H9 (cell line): ENCODE measurements at regions not wholly inside any gene's neighbourhood (a gene's known extent, or its start where the extent isn't known, plus 50 kb on each side); places are given as distances from the start of the nearest gene placed in this dataset.

Experiments used
- DNase-seq: peaks from one replicate; pipeline ENCODE4 v3.0.0-alpha.2; 2017
- H2AFZ ChIP-seq: one replicate; pipeline ENCODE4 v1.6.1; 2013; ENCODE audit warnings: mild to moderate bottlenecking, low read length, control low read depth, moderate library complexity
- H2AK5ac ChIP-seq: 2 replicates; pipeline ENCODE4 v1.6.1; 2013; ENCODE audit warnings: low read length, control low read depth, mixed read lengths; ENCODE audit not compliant: insufficient read length
- H2BK120ac ChIP-seq: one replicate; pipeline ENCODE4 v1.6.1; 2013; ENCODE audit warnings: low read depth, mild to moderate bottlenecking, low read length, control low read depth, inconsistent platforms; ENCODE audit not compliant: poor library complexity, severe bottlenecking
- H2BK12ac ChIP-seq: 2 replicates; pipeline ENCODE4 v1.6.1; 2013; ENCODE audit warnings: low read length, control low read depth, mixed read lengths, low read depth; ENCODE audit not compliant: insufficient read length
- H2BK15ac ChIP-seq: 2 replicates; pipeline ENCODE4 v1.6.1; 2013; ENCODE audit warnings: low read depth, low read length, control low read depth
- H2BK20ac ChIP-seq: one replicate; pipeline ENCODE4 v1.6.1; 2013; ENCODE audit warnings: low read depth, mild to moderate bottlenecking, low read length, control low read depth, inconsistent platforms; ENCODE audit not compliant: poor library complexity, severe bottlenecking
- H2BK5ac ChIP-seq: 2 replicates; pipeline ENCODE4 v1.6.1; 2013; ENCODE audit warnings: low read length, control low read depth, mixed read lengths; ENCODE audit not compliant: insufficient read length
- H3K14ac ChIP-seq: 2 replicates; pipeline ENCODE4 v1.6.1; 2013; ENCODE audit warnings: low read length, control low read depth; ENCODE audit not compliant: insufficient read depth
- H3K18ac ChIP-seq: 2 replicates; pipeline ENCODE4 v1.6.1; 2013; ENCODE audit warnings: low read depth, mild to moderate bottlenecking, mixed read lengths, low read length, control low read depth; ENCODE audit not compliant: insufficient read length
- H3K23ac ChIP-seq: 2 replicates; pipeline ENCODE4 v1.6.1; 2013; ENCODE audit warnings: low read length, control low read depth, mixed read lengths, low read depth; ENCODE audit not compliant: insufficient read length
- H3K23me2 ChIP-seq: 2 replicates; pipeline ENCODE4 v1.6.1; 2013; ENCODE audit warnings: low read depth, mild to moderate bottlenecking, mixed read lengths, low read length, control low read depth; ENCODE audit not compliant: insufficient read length, poor library complexity, severe bottlenecking
- H3K27ac ChIP-seq: 2 replicates; pipeline ENCODE4 v1.5.1; 2013; ENCODE audit warnings: low read length, control low read depth, mixed read lengths, low read depth; ENCODE audit not compliant: insufficient read length
- H3K27me3 ChIP-seq: 2 replicates; pipeline ENCODE4 v1.6.1; 2013; ENCODE audit warnings: low read length, control low read depth, inconsistent platforms; ENCODE audit not compliant: insufficient read depth
- H3K4ac ChIP-seq: 2 replicates; pipeline ENCODE4 v1.6.1; 2013; ENCODE audit warnings: low read depth, mild to moderate bottlenecking, control low read depth, inconsistent platforms, low read length, moderate library complexity
- H3K4me1 ChIP-seq: 2 replicates; pipeline ENCODE4 v1.6.1; 2013; ENCODE audit warnings: low read length, control low read depth, inconsistent platforms; ENCODE audit not compliant: insufficient read depth
- H3K4me2 ChIP-seq: 2 replicates; pipeline ENCODE4 v1.6.1; 2013; ENCODE audit warnings: low read length, control low read depth, mixed read lengths; ENCODE audit not compliant: insufficient read length, insufficient read depth
- H3K56ac ChIP-seq: 2 replicates; pipeline ENCODE4 v1.6.1; 2013; ENCODE audit warnings: low read depth, mild to moderate bottlenecking, mixed read lengths, low read length, control low read depth; ENCODE audit not compliant: insufficient read length
- H3K79me1 ChIP-seq: 2 replicates; pipeline ENCODE4 v1.6.1; 2013; ENCODE audit warnings: low read depth, mild to moderate bottlenecking, moderate library complexity, low read length, control low read depth, inconsistent platforms; ENCODE audit not compliant: insufficient read depth, poor library complexity, severe bottlenecking
- H3K79me2 ChIP-seq: 2 replicates; pipeline ENCODE4 v1.6.1; 2013; ENCODE audit warnings: low read length, control low read depth, inconsistent platforms; ENCODE audit not compliant: insufficient read depth
- H3K9ac ChIP-seq: 2 replicates; pipeline ENCODE4 v1.6.1; 2013; ENCODE audit warnings: low read length, control low read depth, mixed read lengths; ENCODE audit not compliant: insufficient read length; ENCODE audit errors: extremely low read depth
- H3K9me3 ChIP-seq: one replicate; pipeline ENCODE4 v1.6.1; 2013; ENCODE audit warnings: low read depth, low read length, inconsistent platforms; ENCODE audit not compliant: control insufficient read depth
- H3T11ph ChIP-seq: one replicate; pipeline ENCODE4 v1.6.1; 2013; ENCODE audit warnings: mild to moderate bottlenecking, low read length, control low read depth, inconsistent platforms
- H4K20me1 ChIP-seq: one replicate; pipeline ENCODE4 v1.6.1; 2013; ENCODE audit not compliant: control insufficient read depth, insufficient read length, insufficient read depth
- H4K5ac ChIP-seq: 2 replicates; pipeline ENCODE4 v1.6.1; 2013; ENCODE audit warnings: low read depth, mild to moderate bottlenecking, mixed read lengths, low read length, control low read depth; ENCODE audit not compliant: insufficient read length
- H4K8ac ChIP-seq: replicated peaks from 2 replicates; pipeline ENCODE4 v1.6.1; 2013; ENCODE audit warnings: low read length, control low read depth, mixed read lengths, low read depth; ENCODE audit not compliant: insufficient read length
- H4K91ac ChIP-seq: 2 replicates; pipeline ENCODE4 v1.6.1; 2013; ENCODE audit warnings: low read depth, mild to moderate bottlenecking, moderate library complexity, mixed read lengths, low read length, control low read depth; ENCODE audit not compliant: insufficient read length
- H3K27ac Mint-ChIP-seq, 3 experiments: 2 replicates in 2 of 3; 3 replicates in 1 of 3; pipeline ENCODE4 v1.8.0; 2020 to 2021; ENCODE audit warnings: mixed read lengths in 3 of 3, mild to moderate bottlenecking in 1 of 3, moderate library complexity in 1 of 3
- H3K27me3 Mint-ChIP-seq: 2 replicates; pipeline ENCODE4 v1.8.0; 2021; ENCODE audit warnings: low read depth, mild to moderate bottlenecking, moderate library complexity, mixed read lengths
- H3K36me3 Mint-ChIP-seq, 3 experiments: 2 replicates in 2 of 3; 3 replicates in 1 of 3; pipeline ENCODE4 v1.8.0; 2020 to 2021; ENCODE audit warnings: low read depth in 3 of 3, mixed read lengths in 3 of 3; ENCODE audit not compliant: insufficient read depth in 1 of 3
- H3K4me1 Mint-ChIP-seq, 2 experiments: 2 replicates each; pipeline ENCODE4 v1.8.0; 2020; ENCODE audit warnings: mixed read lengths in 2 of 2
- H3K4me3 Mint-ChIP-seq, 2 experiments: 2 replicates in 1 of 2; 3 replicates in 1 of 2; pipeline ENCODE4 v1.8.0; 2020 to 2021; ENCODE audit warnings: mild to moderate bottlenecking in 2 of 2, mixed read lengths in 2 of 2, moderate library complexity in 1 of 2
- H3K9me3 Mint-ChIP-seq, 2 experiments: 2 replicates in 1 of 2; 3 replicates in 1 of 2; pipeline ENCODE4 v1.8.0; 2020; ENCODE audit warnings: mild to moderate bottlenecking in 2 of 2, mixed read lengths in 2 of 2, moderate library complexity in 1 of 2
- WGBS: extraction: QIAGEN DNeasy Blood & Tissue Kit; methylation state at CpG from one replicate; pipeline ENCODE4 v1.1.7; 2013; ENCODE audit warnings: missing lambda C conversion rate, low lambda C conversion rate, mixed read lengths; ENCODE audit not compliant: insufficient read length; ENCODE audit errors: extremely low coverage; 5-methylcytosine and 5-hydroxymethylcytosine counted together
- TF ChIP-seq, protein P1 (sequence below): fragments of 200-600 bp; sonication (generic); conservative IDR thresholded peaks from 3 replicates; pipeline ENCODE4 v1.8.0; 2021; ENCODE audit warnings: antibody characterized with exemption, mild to moderate bottlenecking

DNA sequence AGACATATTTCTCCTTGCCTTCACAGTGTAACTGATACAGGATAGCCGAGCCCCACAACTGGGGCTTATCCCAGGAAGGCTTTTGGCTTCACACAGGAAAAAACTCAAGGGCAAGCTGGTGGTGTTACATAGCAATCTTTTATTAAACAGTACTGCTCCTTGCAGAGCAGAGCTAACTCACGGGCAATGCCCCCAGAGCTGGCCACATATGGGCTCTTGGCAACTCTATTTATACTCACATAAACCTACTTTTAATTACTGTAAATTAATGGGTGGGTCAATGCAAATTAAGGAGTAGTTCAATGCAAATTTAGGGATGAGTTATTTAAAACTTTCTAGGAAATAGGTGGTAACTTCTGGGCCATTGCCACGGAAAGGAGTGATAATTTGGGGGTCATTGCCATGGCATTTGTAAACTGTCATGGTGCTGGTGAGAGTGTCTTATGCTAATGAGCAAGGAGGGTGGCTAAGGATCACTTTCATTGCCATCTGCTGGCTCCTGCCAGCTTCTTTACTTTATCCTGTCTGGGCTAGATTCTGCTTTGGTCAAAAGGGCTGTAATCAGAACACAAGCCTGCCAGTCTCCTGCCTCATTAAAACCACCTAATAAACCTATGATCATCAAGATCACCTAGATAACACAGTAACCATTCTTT is 288.8 kb downstream of the CENPC start:
- DNase-seq, result no peak
- no peaks in the 10 kb centered on the region for H3K23me2 ChIP-seq
- H2BK5ac ChIP-seq, result no peak overlapping the region
- H3K27me3 Mint-ChIP-seq, result no peaks in the 10 kb centered on the region
- no peaks in the 10 kb centered on the region for H3K27me3 ChIP-seq
- no peak overlapping the region for H2AFZ ChIP-seq
- no peak overlapping the region for H2BK12ac ChIP-seq
- no peaks in the 10 kb centered on the region for H4K20me1 ChIP-seq
- H3K56ac ChIP-seq, result no peak overlapping the region
- no peak overlapping the region for H3K4ac ChIP-seq
- TF ChIP-seq, protein P1, sequence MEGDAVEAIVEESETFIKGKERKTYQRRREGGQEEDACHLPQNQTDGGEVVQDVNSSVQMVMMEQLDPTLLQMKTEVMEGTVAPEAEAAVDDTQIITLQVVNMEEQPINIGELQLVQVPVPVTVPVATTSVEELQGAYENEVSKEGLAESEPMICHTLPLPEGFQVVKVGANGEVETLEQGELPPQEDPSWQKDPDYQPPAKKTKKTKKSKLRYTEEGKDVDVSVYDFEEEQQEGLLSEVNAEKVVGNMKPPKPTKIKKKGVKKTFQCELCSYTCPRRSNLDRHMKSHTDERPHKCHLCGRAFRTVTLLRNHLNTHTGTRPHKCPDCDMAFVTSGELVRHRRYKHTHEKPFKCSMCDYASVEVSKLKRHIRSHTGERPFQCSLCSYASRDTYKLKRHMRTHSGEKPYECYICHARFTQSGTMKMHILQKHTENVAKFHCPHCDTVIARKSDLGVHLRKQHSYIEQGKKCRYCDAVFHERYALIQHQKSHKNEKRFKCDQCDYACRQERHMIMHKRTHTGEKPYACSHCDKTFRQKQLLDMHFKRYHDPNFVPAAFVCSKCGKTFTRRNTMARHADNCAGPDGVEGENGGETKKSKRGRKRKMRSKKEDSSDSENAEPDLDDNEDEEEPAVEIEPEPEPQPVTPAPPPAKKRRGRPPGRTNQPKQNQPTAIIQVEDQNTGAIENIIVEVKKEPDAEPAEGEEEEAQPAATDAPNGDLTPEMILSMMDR, result no peak
- no peaks in the 10 kb centered on the region for H3K79me2 ChIP-seq
- no CpG with 5 or more reads among the region's 3 CpGs for WGBS
- no peak overlapping the region for H3K23ac ChIP-seq
- H3K9me3 ChIP-seq, result no peaks in the 10 kb centered on the region
- H3K9me3 Mint-ChIP-seq, result no peaks in the 10 kb centered on the region
- H3K79me1 ChIP-seq, result no peaks in the 10 kb centered on the region
- no peaks in the 10 kb centered on the region for H3K4me1 ChIP-seq
- no peak overlapping the region for H2AK5ac ChIP-seq
- H3K18ac ChIP-seq, result no peak overlapping the region
- H3T11ph ChIP-seq, result no peak overlapping the region
- no peak overlapping the region for H4K5ac ChIP-seq
- no peak overlapping the region for H3K4me2 ChIP-seq
- no peak overlapping the region for H4K8ac ChIP-seq
- H2BK120ac ChIP-seq, result no peak overlapping the region
- H3K27ac ChIP-seq, result no peak overlapping the region
- H4K91ac ChIP-seq, result no peak overlapping the region
- H3K4me3 Mint-ChIP-seq, result no peak overlapping the region
- no peaks in the 10 kb centered on the region for H3K4me1 Mint-ChIP-seq
- H3K9ac ChIP-seq, result no peak overlapping the region
- no peak overlapping the region for H3K27ac Mint-ChIP-seq
- H3K14ac ChIP-seq, result no peak overlapping the region
- no peaks in the 10 kb centered on the region for H3K36me3 Mint-ChIP-seq
- H2BK20ac ChIP-seq, result no peak overlapping the region
- no peak overlapping the region for H2BK15ac ChIP-seq
